Caco-2 (cell line): ENCODE measurements at regions not wholly inside any gene's neighbourhood (a gene's known extent, or its start where the extent isn't known, plus 50 kb on each side); places are given as distances from the start of the nearest gene placed in this dataset.

ENCODE experiments used
- BruUV-seq: library from RNA; stranded (reverse); fragments of 400-500 nt; replicated peaks from 2 replicates; lab custom pipeline; 2021; lab: Mats Ljungman, UMichigan
- CTCF ChIA-PET: fragments of 300-600 bp; sonication (Branson Sonifier 250); formaldehyde crosslinking; loops from one replicate; lab custom pipeline; 2022; ENCODE audit warnings: antibody characterized with exemption; lab: Charles Lee
- POLR2A ChIA-PET: fragments of 300-600 bp; sonication (Branson Sonifier 250); formaldehyde crosslinking; loops from one replicate; lab custom pipeline; 2022; ENCODE audit warnings: antibody characterized with exemption; lab: Charles Lee
- DNase-seq, 2 experiments: peaks; one replicate each; pipeline versions ENCODE4 v3.0.0 to v3.0.0-alpha.2; 2020 to 2022
- H3K27me3 ChIP-seq: replicated peaks from 2 replicates; pipeline ENCODE4 v1.6.0; 2011; ENCODE audit warnings: low read length; ENCODE audit not compliant: control insufficient read depth, insufficient read depth
- H3K36me3 ChIP-seq: 2 replicates; pipeline ENCODE4 v1.5.1; 2011; ENCODE audit warnings: low read length; ENCODE audit not compliant: control insufficient read depth, insufficient read depth
- H3K4me1 ChIP-seq: fragments of 250-450 bp; sonication (Bioruptor Pico); 2 replicates; pipeline ENCODE4 v1.5.1; 2020; ENCODE audit warnings: mild to moderate bottlenecking
- H3K4me3 ChIP-seq: 2 replicates; pipeline ENCODE4 v1.5.1; 2011; ENCODE audit warnings: low read depth, mild to moderate bottlenecking, control low read depth, low read length
- H3K9me3 ChIP-seq: fragments of 250-450 bp; sonication (Bioruptor Pico); 2 replicates; pipeline ENCODE4 v1.5.1; 2020; ENCODE audit warnings: mild to moderate bottlenecking, moderate library complexity
- H3K27ac Mint-ChIP-seq: one replicate; pipeline ENCODE4 v1.8.0; 2022; ENCODE audit warnings: mixed read lengths; ENCODE audit not compliant: unreplicated experiment
- H3K27me3 Mint-ChIP-seq: one replicate; pipeline ENCODE4 v1.8.0; 2022; ENCODE audit warnings: mixed read lengths; ENCODE audit not compliant: insufficient read depth, unreplicated experiment
- H3K36me3 Mint-ChIP-seq: one replicate; pipeline ENCODE4 v1.8.0; 2022; ENCODE audit warnings: mild to moderate bottlenecking, mixed read lengths; ENCODE audit not compliant: insufficient read depth, unreplicated experiment
- H3K4me1 Mint-ChIP-seq: one replicate; pipeline ENCODE4 v1.8.0; 2022; ENCODE audit warnings: low read depth, mixed read lengths; ENCODE audit not compliant: unreplicated experiment
- H3K4me3 Mint-ChIP-seq: one replicate; pipeline ENCODE4 v1.8.0; 2022; ENCODE audit warnings: mild to moderate bottlenecking, moderate library complexity, mixed read lengths; ENCODE audit not compliant: unreplicated experiment
- H3K9me3 Mint-ChIP-seq: one replicate; pipeline ENCODE4 v1.8.0; 2022; ENCODE audit warnings: mixed read lengths; ENCODE audit not compliant: unreplicated experiment
- CTCF ChIP-seq, 2 experiments: fragments of 200-600 bp in 1 of 2; IDR thresholded peaks; 1 replicate in 1 of 2; 2 replicates in 1 of 2; pipeline versions ENCODE4 v1.5.1 to v1.8.0; 2011 to 2022; ENCODE audit warnings: antibody characterized with exemption in 1 of 2, control low read depth in 1 of 2, inconsistent platforms in 1 of 2, low read depth in 1 of 2, low read length in 1 of 2, mild to moderate bottlenecking in 1 of 2, moderate library complexity in 1 of 2; ENCODE audit not compliant: insufficient read depth in 1 of 2, severe bottlenecking in 1 of 2, unreplicated experiment in 1 of 2
- intact Hi-C: fragments of 100-400 bp; cut with micrococcal nuclease; formaldehyde crosslinking; loops from one replicate; pipeline ENCODE4 v1.10.0; 2022; ENCODE audit not compliant: unreplicated experiment

GRCh38 chr9:105055917-105056316 lies 128.0 kb upstream of the ABCA1 start:
- intact Hi-C loops: no loop called here
- Mint-ChIP-seq H3K9me3 (peaks cover 37% of the 10 kb centered on the region), H3K36me3 (no peaks in the 10 kb centered on the region), H3K4me1 (peaks cover 28% of the 10 kb centered on the region), H3K27me3 (no peaks in the 10 kb centered on the region), H3K27ac (no peak overlapping the region), H3K4me3 (no peak overlapping the region)
- ChIA-PET CTCF (no interaction called here), POLR2A (no interaction called here)
- H3K27me3 ChIP-seq: no peaks in the 10 kb centered on the region
- no TSS peak for BruUV-seq
- no peak for TF ChIP-seq CTCF (IDR thresholded peaks at IDR 0.05; ENCODE audit: insufficient read depth in 1 of 2, low read depth in 1 of 2, low read length in 1 of 2, severe bottlenecking in 1 of 2, unreplicated experiment in 1 of 2)
- no peaks in the 10 kb centered on the region for H3K36me3 ChIP-seq
- peaks cover 19% of the 10 kb centered on the region for H3K4me1 ChIP-seq
- DNase-seq: no peak
- no peak overlapping the region for H3K4me3 ChIP-seq
- H3K9me3 ChIP-seq: peaks cover 3% of the 10 kb centered on the region; the same call in 1 of the 2 replicates

GRCh38 chr9:105057551-105057950 lies 129.6 kb upstream of the ABCA1 start:
- H3K27me3 Mint-ChIP-seq: no peaks in the 10 kb centered on the region
- DNase-seq: no peak
- no peak overlapping the region for H3K27ac Mint-ChIP-seq
- H3K9me3 Mint-ChIP-seq: peaks cover 33% of the 10 kb centered on the region
- no peak overlapping the region for H3K4me3 ChIP-seq
- intact Hi-C loops: no loop called here
- H3K36me3 Mint-ChIP-seq: no peaks in the 10 kb centered on the region
- ChIA-PET POLR2A (no interaction called here), CTCF (no interaction called here)
- H3K27me3 ChIP-seq: no peaks in the 10 kb centered on the region
- no peaks in the 10 kb centered on the region for H3K36me3 ChIP-seq
- peaks cover 3% of the 10 kb centered on the region; the same call in 1 of the 2 replicates for H3K9me3 ChIP-seq
- peaks cover 19% of the 10 kb centered on the region for H3K4me1 ChIP-seq
- H3K4me3 Mint-ChIP-seq: no peak overlapping the region
- TF ChIP-seq CTCF (IDR thresholded peaks at IDR 0.05; ENCODE audit: insufficient read depth in 1 of 2, low read depth in 1 of 2, low read length in 1 of 2, severe bottlenecking in 1 of 2, unreplicated experiment in 1 of 2): no peak
- peaks cover 28% of the 10 kb centered on the region for H3K4me1 Mint-ChIP-seq
- BruUV-seq: no TSS peak

GRCh38 chr9:105059252-105059651 lies 131.3 kb upstream of the ABCA1 start:
- ChIA-PET POLR2A (no interaction called here), CTCF (no interaction called here)
- intact Hi-C loops: no loop called here
- no peak overlapping the region for H3K27ac Mint-ChIP-seq
- Histone ChIP-seq H3K36me3 (no peaks in the 10 kb centered on the region), H3K4me3 (no peak overlapping the region), H3K27me3 (no peaks in the 10 kb centered on the region), H3K4me1 (peaks cover 23% of the 10 kb centered on the region), H3K9me3 (no peaks in the 10 kb centered on the region; the same call in 1 of the 2 replicates)
- no peaks in the 10 kb centered on the region for H3K36me3 Mint-ChIP-seq
- no peak for DNase-seq
- no peaks in the 10 kb centered on the region for H3K27me3 Mint-ChIP-seq
- TF ChIP-seq CTCF (IDR thresholded peaks at IDR 0.05; ENCODE audit: insufficient read depth in 1 of 2, low read depth in 1 of 2, low read length in 1 of 2, severe bottlenecking in 1 of 2, unreplicated experiment in 1 of 2): no peak
- no TSS peak for BruUV-seq
- H3K4me1 Mint-ChIP-seq: peaks cover 30% of the 10 kb centered on the region
- peaks cover 16% of the 10 kb centered on the region for H3K9me3 Mint-ChIP-seq
- no peak overlapping the region for H3K4me3 Mint-ChIP-seq
